SKM-1 treated with dmso at 0.1 percent for 144 hours (cell line): ENCODE measurements at regions not wholly inside any gene's neighbourhood (a gene's known extent, or its start where the extent isn't known, plus 50 kb on each side); places are given as distances from the start of the nearest gene placed in this dataset.
"Not testable (repeated sequence)": the region's sequence is repeated elsewhere in the genome, so short reads cannot be mapped to it uniquely, and the experiment has no call there.

Experiments used
- DNase-seq: peaks from one replicate; lab custom pipeline; 2025; ENCODE audit not compliant: unreplicated experiment; lab: John Stamatoyannopoulos, UW

DNA sequence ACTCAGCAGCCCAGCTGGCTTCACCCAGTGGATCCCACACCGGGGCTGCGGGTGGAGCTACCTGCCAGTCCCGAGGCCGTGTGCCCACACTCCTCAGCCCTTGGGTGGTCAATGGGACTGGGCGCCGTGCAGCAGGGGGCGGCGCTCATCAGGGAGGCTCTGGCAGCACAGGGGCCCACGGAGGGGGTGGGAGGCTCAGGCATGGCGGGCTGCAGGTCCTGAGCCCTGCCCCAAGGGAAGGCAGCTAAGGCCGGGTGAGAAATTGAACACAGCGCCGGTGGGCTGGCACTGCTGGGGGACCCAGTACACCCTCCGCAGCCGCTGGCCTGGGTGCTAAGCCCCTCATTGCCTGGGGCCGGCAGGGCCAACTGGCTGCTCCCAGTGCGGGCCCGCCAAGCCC lies 1017.1 kb upstream of the FLRT2 start:
- not testable (repeated sequence) for DNase-seq

DNA sequence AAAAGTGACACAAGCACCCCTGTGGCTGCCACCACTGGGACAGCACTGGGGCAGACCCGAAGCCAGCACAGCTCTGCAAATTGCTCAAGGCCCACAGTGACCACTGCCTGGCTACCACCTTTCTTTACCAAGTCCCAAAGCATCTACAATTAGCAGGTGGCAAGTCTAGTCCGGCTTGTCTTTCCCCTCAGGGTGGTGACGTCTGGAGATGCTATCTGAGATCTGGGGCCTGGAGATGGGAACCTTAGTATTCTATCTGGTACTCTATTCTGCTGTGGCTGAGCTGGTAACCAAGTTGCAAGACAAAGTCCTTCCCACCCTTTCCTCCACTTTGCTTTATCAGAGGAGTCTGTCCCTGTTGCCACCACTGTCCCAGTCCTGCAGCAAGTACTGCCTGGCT lies 1010.1 kb upstream of the FLRT2 start:
- DNase-seq: no peak

DNA sequence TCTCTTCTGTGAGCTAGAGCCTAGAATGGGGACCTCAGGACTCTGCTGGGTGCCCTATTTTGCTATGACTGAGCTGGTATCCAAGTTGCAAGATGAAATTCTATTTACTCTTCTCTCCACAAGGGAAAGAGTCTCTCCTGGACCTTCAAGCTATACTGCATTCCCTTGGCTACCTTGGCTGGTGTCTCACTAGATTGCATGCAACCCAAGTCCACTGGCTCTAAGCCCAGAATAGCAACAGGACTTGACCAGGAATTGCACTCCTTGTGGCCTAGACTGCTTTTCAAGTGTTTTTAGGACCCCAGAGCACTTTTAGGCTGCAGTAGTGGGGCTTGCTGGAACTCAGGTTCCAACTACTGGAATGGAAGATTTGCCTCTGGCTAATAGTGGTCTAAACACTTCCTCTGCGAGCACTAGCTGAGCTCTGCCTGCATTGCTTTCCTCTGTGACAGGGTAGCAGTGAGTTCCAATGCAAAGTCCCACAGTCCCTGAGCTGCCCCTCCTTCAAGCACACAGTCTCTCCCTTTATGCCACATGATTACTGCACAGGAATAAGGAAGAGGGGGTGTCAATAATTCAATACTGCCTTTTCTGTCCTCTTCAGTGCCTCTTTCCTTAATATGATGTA lies 1009.1 kb upstream of the FLRT2 start:
- no peak for DNase-seq

DNA sequence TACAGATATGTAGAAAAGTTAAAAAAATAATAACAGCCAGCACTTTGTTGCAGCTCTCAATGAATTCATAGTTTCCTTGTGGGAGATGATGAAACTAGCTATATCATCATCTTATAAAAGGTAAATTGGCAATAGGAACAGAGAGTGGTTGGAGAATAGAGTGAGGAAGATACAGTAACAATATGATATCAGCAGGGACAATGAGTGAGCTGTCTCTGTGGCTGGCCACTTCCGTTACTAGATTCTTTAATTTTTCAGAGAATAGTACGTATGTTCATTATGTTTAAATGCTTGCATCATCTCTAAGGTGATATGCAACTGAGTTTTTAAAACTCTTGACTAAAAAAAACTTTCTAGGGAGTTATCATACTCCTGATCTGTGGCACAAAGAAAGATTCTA lies 1006.2 kb upstream of the FLRT2 start:
- no peak for DNase-seq

DNA sequence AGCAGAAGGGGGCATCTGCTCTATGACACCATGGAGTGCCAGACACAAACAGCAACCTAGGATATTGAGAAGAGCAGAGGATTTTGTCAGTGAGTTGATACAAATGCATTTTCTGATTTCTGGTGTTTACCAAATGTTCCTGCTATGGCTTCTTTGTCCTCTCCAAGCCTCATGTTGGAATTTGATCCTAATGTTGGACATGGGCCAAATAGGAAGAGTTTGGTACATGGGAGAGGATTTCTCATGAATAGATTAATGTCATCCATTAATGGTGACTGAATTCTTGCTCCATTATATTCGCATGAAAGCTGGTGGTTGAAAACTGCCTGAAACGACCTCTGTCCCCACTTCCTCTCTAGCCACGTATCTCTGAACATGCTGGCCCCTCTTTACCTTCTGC lies 1002.2 kb upstream of the FLRT2 start:
- no peak for DNase-seq

DNA sequence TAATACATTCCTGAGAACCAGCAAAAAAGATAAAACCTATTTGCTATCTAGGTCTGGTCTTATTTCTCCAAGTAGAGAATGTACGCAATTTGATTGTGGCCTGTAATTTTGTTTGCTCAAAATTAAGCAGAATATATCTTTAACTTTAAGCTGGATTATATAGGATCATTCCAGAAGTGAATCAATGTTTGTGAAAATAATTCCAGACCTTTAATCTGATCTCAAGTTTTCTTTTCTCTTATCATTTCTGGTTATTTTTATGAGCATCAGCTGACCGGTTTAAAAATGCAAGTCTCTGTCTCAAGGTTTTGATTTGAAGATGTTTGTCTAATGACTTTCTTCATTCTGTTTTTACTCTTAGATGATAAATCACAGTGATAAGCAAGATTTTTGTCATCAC lies 997.9 kb upstream of the FLRT2 start:
- no peak for DNase-seq

DNA sequence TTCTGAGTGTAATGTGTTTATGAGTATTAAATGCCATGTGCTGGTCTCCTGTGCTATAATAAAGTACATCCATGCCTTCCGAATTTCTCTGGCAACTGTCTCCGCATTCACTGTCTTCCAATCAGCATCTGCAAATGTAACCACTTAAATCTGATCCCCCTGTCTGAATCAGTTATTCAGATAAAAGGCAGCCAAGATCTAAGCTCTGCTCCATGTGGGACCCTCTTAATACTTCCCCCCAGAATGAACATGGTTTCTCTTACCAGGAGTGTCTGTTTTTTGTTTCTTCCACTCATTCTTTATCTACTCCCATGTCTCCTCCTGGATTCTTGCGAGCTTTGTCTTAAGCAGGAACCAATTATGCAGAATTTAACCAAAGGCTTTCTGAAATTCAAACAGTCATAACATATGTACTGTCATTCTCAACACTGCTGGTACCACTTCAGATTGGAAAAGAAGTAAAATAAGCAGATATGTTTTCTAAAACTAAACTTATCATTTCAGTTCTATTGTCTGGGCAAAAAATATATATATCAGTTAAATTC lies 996.7 kb upstream of the FLRT2 start:
- DNase-seq: no peak

DNA sequence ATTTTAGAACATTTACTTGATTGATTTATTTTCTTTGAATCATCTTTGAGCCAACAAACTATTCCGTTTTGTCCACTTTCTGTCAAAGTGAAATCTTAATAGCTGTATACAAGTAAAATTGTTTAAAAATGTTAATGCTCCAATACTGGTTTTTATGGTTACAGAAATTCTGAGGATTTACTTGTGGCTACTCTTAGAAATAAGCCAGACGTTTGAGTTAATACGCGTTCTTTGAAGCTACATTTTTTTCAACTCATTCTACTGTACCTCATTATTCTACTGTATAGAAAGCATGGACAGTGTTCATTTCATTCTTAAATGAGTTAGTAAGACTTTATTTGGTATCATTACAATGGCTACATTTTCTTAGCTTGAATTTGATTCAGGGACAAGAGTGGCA lies 996.2 kb upstream of the FLRT2 start:
- DNase-seq: no peak

DNA sequence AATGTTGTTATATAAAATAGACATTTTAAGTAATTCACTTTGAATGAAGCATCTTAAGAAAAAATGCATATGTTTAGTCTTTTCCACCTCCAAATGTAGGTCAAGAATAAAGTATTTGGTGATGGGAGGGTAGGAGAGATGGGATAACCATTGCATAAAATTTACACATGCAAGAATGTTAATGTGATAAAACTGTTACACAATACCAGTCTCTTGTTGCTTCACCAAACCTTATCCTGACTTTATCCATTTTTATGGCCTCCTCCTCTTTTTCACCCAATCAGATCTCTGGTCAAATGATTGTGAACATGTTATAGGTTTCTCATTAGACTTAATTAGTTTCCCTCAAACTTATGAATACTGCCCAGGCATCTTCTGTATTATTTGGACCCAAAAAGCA lies 994.5 kb upstream of the FLRT2 start:
- DNase-seq: no peak

DNA sequence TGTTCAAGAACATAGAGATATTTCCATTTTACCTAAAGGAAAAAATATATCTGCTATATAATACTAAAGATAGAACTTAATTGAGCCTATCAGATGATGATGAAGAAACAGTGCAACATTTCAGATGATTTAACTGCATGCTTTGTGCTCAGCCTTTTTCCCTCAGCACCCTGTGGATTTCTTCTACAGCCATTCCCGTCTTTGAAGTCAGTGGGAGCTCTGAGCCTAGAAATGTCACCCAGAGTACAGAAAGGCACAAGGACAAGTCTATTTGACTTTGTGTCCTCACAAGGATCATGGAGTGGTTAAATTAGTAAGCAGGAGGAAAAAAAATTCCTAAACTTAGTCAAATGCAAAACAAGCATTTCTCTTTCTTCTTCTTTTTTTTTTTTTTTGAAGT lies 994.0 kb upstream of the FLRT2 start:
- DNase-seq: no peak

DNA sequence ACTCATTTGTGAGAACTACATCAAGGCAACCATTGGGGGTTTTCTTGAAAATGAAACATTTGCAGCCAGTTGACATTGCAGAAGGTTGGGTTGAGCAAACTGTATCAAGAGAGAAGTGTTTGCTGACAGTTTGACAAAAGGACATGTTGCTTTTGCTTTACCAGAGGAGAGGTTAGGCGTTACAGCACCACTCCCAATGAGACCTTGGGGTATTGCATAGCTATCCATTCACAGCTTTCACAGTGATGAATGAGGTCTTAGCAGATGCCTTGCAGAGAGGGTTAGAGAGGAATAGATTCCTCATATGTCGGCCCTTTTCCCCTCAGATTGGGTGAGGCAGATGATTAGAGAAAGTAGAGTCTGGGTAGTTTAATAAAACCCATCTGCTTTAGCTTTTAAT lies 988.9 kb upstream of the FLRT2 start:
- DNase-seq: no peak

DNA sequence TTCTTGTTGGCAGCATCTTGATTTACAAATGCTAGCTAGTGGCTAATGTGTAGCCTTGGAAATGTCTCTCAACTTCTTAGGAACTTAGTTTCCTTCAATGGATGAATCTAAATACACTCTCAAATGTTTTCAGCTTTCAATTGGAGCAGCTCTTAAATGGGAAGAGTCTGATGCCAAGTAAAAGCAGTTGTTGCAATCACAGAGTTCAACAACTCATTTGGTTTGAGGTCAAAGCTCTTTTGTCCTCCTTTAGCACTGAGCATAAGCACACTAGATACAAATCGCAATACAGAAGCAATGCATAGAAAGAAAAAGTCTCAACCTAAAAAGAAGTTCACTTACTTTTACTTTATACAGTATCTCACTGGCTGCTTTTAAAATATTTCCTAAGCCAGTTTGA lies 986.1 kb upstream of the FLRT2 start:
- DNase-seq: no peak

DNA sequence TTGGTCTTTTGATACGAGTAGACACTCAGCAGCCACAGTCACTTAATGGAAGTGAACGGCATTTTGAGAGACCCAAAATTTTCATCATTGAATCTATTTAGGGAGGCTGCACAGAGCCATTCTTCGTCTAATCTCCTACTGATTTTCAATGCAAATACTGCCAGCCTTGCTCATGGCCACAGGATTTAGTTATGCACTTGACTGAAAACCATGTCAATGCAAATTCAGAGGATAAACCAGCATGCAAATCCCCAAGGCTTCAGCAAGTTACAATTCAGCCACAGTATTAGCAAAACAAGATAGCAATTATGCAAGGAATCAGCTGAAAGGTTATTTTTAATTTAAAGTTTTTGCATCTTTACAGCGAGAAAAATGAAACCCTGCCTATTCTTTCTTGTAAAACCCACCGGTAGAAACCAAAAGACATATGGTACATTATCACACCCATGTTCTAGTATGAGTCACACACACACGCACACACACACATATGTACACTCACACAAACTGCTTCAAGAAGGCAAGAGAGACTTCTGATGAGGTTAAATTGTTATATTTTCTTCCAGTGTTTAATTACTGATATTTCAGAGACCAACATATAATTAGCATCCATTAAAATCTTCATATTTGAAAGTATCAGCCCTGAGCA lies 985.3 kb upstream of the FLRT2 start:
- no peak for DNase-seq

DNA sequence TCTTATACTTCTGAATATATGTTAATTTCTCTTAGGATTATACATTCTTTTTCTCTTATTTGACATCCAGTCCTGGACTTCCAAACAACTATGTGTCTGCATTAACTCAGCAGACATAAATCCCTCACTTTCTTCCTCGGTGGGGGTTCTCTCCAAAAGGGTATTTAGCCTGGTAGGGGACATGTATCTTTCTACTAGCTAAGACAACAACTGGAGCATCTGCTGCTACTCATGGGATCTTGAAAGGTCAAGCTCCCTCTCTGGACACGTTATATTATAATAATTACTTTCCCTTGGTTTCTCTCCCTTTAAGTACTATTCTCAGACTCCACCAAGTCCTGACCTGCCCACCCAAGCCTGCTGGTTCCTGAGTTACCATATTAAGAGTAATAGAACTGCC lies 983.7 kb upstream of the FLRT2 start:
- DNase-seq: no peak

DNA sequence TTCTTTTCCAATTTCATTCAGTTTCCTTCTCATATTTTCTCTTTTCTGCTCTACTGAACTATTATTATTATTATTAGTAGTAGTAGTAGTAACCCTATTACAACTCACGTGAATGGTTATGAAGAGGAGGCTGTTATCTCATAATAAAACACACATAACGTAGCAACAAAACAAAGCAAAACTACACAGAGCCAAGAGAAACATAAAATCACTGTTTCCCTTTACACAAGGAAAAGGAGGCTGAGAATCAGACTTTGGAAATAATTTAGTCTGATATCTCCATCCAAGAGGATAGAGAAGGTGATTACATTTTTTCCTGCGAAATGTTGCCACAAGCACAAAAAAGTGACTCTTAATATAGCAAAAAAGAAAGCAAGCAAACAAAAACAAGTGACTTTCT lies 975.8 kb upstream of the FLRT2 start:
- no peak for DNase-seq

DNA sequence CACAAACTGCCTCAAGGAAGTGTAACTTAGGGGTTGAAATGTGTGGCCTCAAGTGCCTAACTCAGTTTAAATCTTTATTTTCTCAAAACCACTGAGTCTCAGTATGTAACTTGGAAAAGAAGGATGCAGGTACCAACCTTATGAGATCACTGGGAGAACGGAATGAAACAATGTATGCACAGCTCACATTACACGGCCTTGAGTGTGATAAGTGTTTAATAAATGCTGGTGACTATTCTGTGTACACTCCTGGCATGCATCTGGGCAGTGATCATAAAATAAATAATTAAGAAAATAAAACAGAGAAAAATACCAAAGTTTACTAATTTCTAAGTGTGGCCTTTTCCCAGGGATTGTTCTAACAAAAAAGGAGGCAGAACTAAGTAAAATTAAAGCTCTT lies 974.5 kb upstream of the FLRT2 start:
- DNase-seq: no peak

DNA sequence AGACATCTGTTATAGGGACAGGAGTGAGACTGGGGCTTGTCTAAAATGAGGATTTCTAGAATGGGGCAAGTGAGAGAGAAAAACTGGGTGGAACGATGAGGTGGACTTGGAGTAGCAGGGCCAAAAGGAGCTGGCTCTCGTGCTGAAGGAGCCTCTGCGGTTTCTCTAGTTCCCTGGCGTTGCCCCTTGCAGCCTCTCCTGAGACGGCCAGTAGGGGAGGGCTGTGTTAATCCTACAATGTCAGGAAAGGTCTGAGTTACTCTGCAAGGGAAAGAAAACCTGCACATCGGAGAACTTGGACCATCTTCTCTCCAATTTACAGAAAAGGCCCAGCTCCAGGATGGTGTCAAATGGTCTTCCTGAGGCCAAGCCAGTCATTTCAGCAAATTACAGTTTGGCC lies 963.8 kb upstream of the FLRT2 start:
- no peak for DNase-seq

DNA sequence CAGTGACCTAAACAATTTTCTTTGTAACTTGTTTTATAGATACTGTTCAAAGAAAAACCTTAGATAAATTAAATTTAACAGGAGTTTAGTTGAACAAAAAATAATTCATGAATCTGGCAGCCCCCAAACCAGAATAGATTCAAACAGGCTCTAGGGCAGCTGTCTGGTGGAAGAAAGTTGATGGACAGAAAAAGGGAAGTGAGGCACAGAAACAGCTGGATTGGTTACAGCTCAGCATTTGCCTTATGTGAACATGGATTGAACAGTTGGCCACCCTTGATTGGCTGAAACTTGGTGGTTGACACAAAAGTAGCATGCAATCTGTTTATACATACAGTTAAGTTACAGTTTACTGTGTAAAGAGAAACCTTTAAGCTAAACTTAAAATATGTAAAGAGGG lies 954.3 kb upstream of the FLRT2 start:
- no peak for DNase-seq

DNA sequence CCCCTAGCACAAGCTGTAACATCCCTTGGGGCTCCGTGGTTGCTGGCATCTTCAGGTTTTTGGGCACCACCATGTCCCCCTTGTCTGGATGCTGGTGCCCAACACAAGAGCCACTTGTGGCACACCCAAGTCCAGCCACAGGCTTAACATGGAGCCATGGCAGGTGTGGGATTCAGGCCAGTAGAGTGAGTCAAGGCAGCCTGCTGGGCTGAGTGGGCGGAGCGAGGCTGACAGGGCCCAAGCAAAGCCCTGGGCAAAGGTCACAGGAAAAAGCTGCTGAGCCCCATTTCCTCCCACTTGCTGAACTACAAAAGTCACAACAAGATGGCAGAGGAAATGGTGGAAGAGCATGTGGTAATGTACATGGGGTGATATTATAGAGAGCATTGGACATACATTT lies 950.7 kb upstream of the FLRT2 start:
- no peak for DNase-seq

DNA sequence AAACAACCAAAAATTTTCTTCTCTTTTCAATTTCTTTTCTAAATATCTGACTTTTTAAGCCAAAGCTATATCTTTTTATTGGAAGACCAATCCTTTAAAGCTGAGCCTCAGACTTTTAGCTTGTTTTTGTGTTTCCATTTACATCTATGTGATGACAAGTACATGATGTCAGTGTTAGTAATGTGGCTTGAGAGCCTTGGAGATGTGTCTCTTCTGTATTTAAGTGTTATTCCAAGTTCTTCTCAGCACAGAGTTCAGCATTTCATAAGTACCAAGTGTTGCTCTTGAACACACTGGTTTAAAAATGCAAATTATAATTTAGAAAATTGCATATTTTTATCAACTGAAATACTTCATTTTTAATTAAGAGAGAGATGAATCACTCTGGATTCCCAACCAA lies 948.9 kb upstream of the FLRT2 start:
- DNase-seq: no peak

DNA sequence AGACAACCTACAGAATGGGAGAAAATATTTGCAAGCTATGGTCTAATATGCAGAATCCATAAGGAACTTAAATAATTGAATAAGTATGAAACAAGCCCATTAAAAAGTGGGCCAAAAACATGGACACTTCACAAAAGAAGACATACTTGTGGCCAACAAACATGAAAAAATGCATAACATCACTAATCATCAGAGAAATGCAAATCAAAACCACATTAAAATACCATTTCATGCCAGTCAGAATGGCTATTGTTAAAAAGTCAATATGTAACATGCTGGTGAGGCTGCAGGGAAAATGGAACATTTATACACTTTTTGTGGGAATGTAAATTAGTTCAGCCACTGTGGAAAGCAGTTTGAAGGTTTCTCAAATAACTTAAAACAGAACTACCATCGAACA lies 945.4 kb upstream of the FLRT2 start:
- no peak for DNase-seq

DNA sequence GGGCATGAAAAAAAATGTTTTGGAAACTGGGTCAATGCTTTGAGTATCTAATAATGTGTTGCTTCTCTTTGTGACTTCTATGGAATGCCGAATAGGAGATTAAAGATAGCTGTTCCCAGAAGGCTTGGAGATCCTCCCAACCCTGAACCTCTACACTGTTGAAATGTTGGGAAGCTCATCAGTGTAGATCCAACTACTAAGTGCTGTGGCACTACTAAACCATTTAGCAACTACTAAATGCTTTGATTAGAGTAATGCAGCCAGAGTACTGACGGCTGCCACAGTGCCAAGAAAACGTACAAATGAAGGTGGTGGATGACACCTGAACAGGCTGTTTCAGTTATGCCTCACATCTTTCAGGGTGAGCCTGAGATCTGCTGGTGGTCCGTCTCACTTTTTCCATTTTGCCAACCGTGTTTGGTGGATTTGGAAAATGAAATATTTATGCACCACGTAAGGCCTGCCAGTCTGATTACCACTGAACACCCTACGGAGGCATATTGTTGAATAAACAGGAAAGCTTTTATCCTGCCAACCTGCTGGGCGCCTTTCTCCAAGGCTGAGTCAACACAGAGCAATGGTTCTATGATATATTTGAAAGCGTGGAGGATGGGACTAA lies 938.0 kb upstream of the FLRT2 start:
- no peak for DNase-seq

DNA sequence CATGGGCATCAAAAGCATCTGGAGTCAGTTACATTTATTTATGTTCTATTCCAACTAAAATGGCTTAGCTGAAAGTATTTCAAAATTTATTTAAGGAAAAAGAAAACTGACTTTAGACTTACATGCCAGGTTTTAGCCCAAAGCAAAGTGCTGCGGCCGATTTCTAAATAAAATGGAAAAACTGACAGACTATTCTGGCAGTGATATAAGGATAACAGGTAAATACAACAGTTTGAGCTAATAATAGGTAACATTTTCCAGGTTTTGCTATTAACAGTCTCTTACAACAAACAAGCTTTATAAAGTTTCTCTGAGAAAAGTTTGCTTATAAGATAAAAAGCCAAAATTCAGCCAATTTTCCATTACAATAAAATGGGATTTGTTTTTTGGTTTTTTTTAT lies 937.2 kb upstream of the FLRT2 start:
- DNase-seq: no peak
